A549 (cell line): ENCODE measurements at regions not wholly inside any gene's neighbourhood (a gene's known extent, or its start where the extent isn't known, plus 50 kb on each side); places are given as distances from the start of the nearest gene placed in this dataset.

Source experiments
- ATAC-seq, 2 experiments: fragments of 200-7000 bp in 1 of 2; fragments of >200 bp in 1 of 2; cut with Nextera tagmentation in 1 of 2; cut with Tn5 transposase in 1 of 2; 3 replicates each; pipeline versions ENCODE4 v1.8.0 to v1.9.1; 2018 to 2020; ENCODE audit warnings: mild to moderate bottlenecking in 1 of 2, moderate library complexity in 1 of 2
- CTCF ChIA-PET: fragments of 300-600 bp; sonication (Branson Sonifier 250); formaldehyde crosslinking; extraction: SDS; loops from one replicate; lab custom pipeline; 2021; ENCODE audit warnings: antibody characterized with exemption, inconsistent platforms; lab: Yijun Ruan, JAX
- POLR2A ChIA-PET: fragments of 350-600 bp; formaldehyde crosslinking; extraction: SDS; loops from one replicate; lab custom pipeline; 2021; ENCODE audit warnings: antibody characterized with exemption, inconsistent platforms; lab: Yijun Ruan, JAX
- DNase-seq, 2 experiments: peaks; one replicate each; pipeline versions ENCODE4 v3.0.0 to v3.0.0-alpha.2; 2011 to 2016; ENCODE audit warnings: low read depth in 1 of 2, low spot score in 1 of 2
- FAIRE-seq: peaks from 2 replicates; lab custom pipeline; 2011; peaks lifted over from hg19 to GRCh38; lab: Jason Lieb, UNC
- H3K27ac ChIP-seq, 2 experiments: fragments of >200 bp; sonication (Bioruptor Twin); formaldehyde crosslinking; 3 replicates each; pipeline ENCODE4 v1.5.1; 2016 to 2017
- H3K4me1 ChIP-seq: fragments of >200 bp; sonication (Bioruptor Twin); formaldehyde crosslinking; 3 replicates; pipeline ENCODE4 v1.6.1; 2016
- H3K4me2 ChIP-seq: fragments of >200 bp; sonication (Bioruptor Twin); formaldehyde crosslinking; 3 replicates; pipeline ENCODE4 v1.6.1; 2016
- H3K4me3 ChIP-seq: fragments of >200 bp; sonication (Bioruptor Twin); formaldehyde crosslinking; 3 replicates; pipeline ENCODE4 v1.5.1; 2016
- H3K9me3 ChIP-seq: fragments of >200 bp; sonication (Bioruptor Twin); formaldehyde crosslinking; 3 replicates; pipeline ENCODE4 v1.6.1; 2016
- ATOH8 ChIP-seq: fragments of 250-450 bp; sonication (Bioruptor Pico); IDR thresholded peaks from 2 replicates; pipeline ENCODE4 v1.5.0; 2020; ENCODE audit warnings: low read depth, mild to moderate bottlenecking, moderate library complexity
- BCL3 ChIP-seq: fragments of >200 bp; sonication (Bioruptor Twin); formaldehyde crosslinking; IDR thresholded peaks from 3 replicates; pipeline ENCODE4 v1.6.1; 2016
- BHLHE40 ChIP-seq: IDR thresholded peaks from 2 replicates; pipeline ENCODE4 v1.6.1; 2012; ENCODE audit warnings: low read depth, low read length, inconsistent platforms
- CHD2 ChIP-seq: fragments of 150-350 bp; IDR thresholded peaks from 2 replicates; pipeline ENCODE4 v1.6.1; 2014; ENCODE audit warnings: low read length; ENCODE audit not compliant: partially characterized antibody
- CHD4 ChIP-seq: fragments of 200-600 bp; sonication (generic); IDR thresholded peaks from 2 replicates; pipeline ENCODE4 v1.6.1; 2016; ENCODE audit warnings: antibody characterized with exemption, mild to moderate bottlenecking, borderline replicate concordance
- E2F6 ChIP-seq: IDR thresholded peaks from 2 replicates; pipeline ENCODE4 v1.6.1; 2012; ENCODE audit warnings: low read depth, borderline replicate concordance
- EHF ChIP-seq: fragments of 250-450 bp; sonication (Bioruptor Pico); IDR thresholded peaks from 2 replicates; pipeline ENCODE4 v1.5.0; 2020; ENCODE audit warnings: mild to moderate bottlenecking
- HES2 ChIP-seq: fragments of >200 bp; sonication (Bioruptor Twin); formaldehyde crosslinking; IDR thresholded peaks from 2 replicates; pipeline ENCODE4 v1.6.1; 2016
- HMGXB4 ChIP-seq: fragments of 250-450 bp; sonication (Bioruptor Pico); IDR thresholded peaks from 2 replicates; pipeline ENCODE4 v1.5.0; 2021; ENCODE audit warnings: mild to moderate bottlenecking, moderate library complexity, borderline replicate concordance
- JUN ChIP-seq, 2 experiments: fragments of >200 bp; sonication (Bioruptor Twin); formaldehyde crosslinking; IDR thresholded peaks; 2 replicates in 1 of 2; 3 replicates in 1 of 2; pipeline ENCODE4 v1.6.1; 2016 to 2017
- JUNB ChIP-seq: fragments of >200 bp; sonication (Bioruptor Twin); formaldehyde crosslinking; IDR thresholded peaks from 2 replicates; pipeline ENCODE4 v1.6.1; 2016
- MAFK ChIP-seq: fragments of 450-650 bp; IDR thresholded peaks from 2 replicates; pipeline ENCODE4 v1.6.1; 2014; ENCODE audit not compliant: partially characterized antibody
- MYC ChIP-seq: IDR thresholded peaks from 2 replicates; pipeline ENCODE4 v1.6.1; 2012; ENCODE audit warnings: mild to moderate bottlenecking, inconsistent platforms, low read length, improper control_type of control experiment, borderline replicate concordance
- PBX3 ChIP-seq: IDR thresholded peaks from 2 replicates; pipeline ENCODE4 v1.6.1; 2012
- POLR2A ChIP-seq: IDR thresholded peaks from 2 replicates; pipeline ENCODE4 v1.6.1; 2012; ENCODE audit warnings: mild to moderate bottlenecking, low read length
- RCOR1 ChIP-seq: fragments of 150-350 bp; IDR thresholded peaks from 2 replicates; pipeline ENCODE4 v1.6.1; 2014; ENCODE audit warnings: antibody characterized with exemption, low read length, low read depth
- RFX5 ChIP-seq: fragments of 450-650 bp; IDR thresholded peaks from 2 replicates; pipeline ENCODE4 v1.7.1; 2014; ENCODE audit warnings: antibody characterized with exemption, mild to moderate bottlenecking, moderate library complexity
- RNF2 ChIP-seq: fragments of 200-600 bp; sonication (generic); IDR thresholded peaks from 2 replicates; pipeline ENCODE4 v1.6.1; 2016; ENCODE audit warnings: low read depth, mild to moderate bottlenecking, antibody characterized with exemption, moderate library complexity, borderline replicate concordance
- TFCP2L1 ChIP-seq: fragments of 250-450 bp; sonication (Bioruptor Pico); IDR thresholded peaks from 2 replicates; pipeline ENCODE4 v1.5.0; 2021; ENCODE audit warnings: mild to moderate bottlenecking
- TP53 ChIP-seq: fragments of 250-450 bp; sonication (Bioruptor Pico); IDR thresholded peaks from 2 replicates; pipeline ENCODE4 v1.5.0; 2021; ENCODE audit warnings: mild to moderate bottlenecking, moderate library complexity
- USF2 ChIP-seq: fragments of 450-650 bp; IDR thresholded peaks from 2 replicates; pipeline ENCODE4 v1.6.1; 2014; ENCODE audit warnings: antibody characterized with exemption
- ZFP36 ChIP-seq: fragments of 450-650 bp; IDR thresholded peaks from 2 replicates; pipeline ENCODE4 v1.6.1; 2014; ENCODE audit warnings: borderline replicate concordance; ENCODE audit not compliant: partially characterized antibody
- ZSCAN20 ChIP-seq: fragments of 250-450 bp; sonication (Bioruptor Pico); IDR thresholded peaks from 2 replicates; pipeline ENCODE4 v1.8.0; 2022; ENCODE audit warnings: mild to moderate bottlenecking, moderate library complexity
- WGBS: methylation state at CpG from one replicate; pipeline ENCODE4 v1.1.6; 2017; ENCODE audit errors: missing lambda C conversion rate; 5-methylcytosine and 5-hydroxymethylcytosine counted together

- FAIRE-seq (no peak), DNase-seq (no peak), ATAC-seq (no peak)
- CTCF ChIA-PET: no interaction called here
- no peak overlapping the region for H3K27ac ChIP-seq
- WGBS: 24% methylated on average over 1 of the region's 1 CpG
- TF ChIP-seq ZFP36: no peak
- no peak for TF ChIP-seq BHLHE40
- TF ChIP-seq RFX5: no peak
- no peak for TF ChIP-seq EHF (CRISPR knock-in tag)
- no peak for TF ChIP-seq USF2
- TF ChIP-seq ZSCAN20 (CRISPR knock-in tag): no peak
- TF ChIP-seq TFCP2L1 (CRISPR knock-in tag): no peak
- no peak for TF ChIP-seq TP53
- TF ChIP-seq MYC: no peak
- TF ChIP-seq POLR2A: no peak
- TF ChIP-seq CHD2: no peak
- TF ChIP-seq HES2: no peak
- no peaks in the 10 kb centered on the region for H3K4me1 ChIP-seq
- no peak overlapping the region for H3K4me2 ChIP-seq
- H3K4me3 ChIP-seq: no peak overlapping the region
- POLR2A ChIA-PET: no interaction called here
- H3K9me3 ChIP-seq: no peaks in the 10 kb centered on the region; the same call in 2 of the 3 replicates
Observed at GRCh38 chr15:97786741-97787140, 173.8 kb upstream of the ARRDC4 start.

GRCh38 chr15:97790180-97790579, 170.3 kb upstream of the ARRDC4 start:
- Histone ChIP-seq H3K4me1 (no peaks in the 10 kb centered on the region), H3K4me2 (no peak overlapping the region), H3K4me3 (no peak overlapping the region), H3K27ac (no peak overlapping the region)
- CTCF ChIA-PET: interaction anchor here (1.1 to 1.4 kb wide), 2 partner anchors 15 to 44 kb away, joined by 3 to 5 read pairs; no protein-coding TSS in a partner anchor
- no peak for DNase-seq
- TF ChIP-seq CHD2: no peak
- no peak for TF ChIP-seq RFX5
- TF ChIP-seq PBX3: no peak
- TF ChIP-seq POLR2A: no peak
- TF ChIP-seq RNF2: no peak
- TF ChIP-seq ATOH8 (CRISPR knock-in tag): no peak
- no peak for TF ChIP-seq ZSCAN20 (CRISPR knock-in tag)
- TF ChIP-seq E2F6: no peak
- no peak for TF ChIP-seq JUNB
- no peak for TF ChIP-seq ZFP36
- no peak for TF ChIP-seq CHD4
- TF ChIP-seq JUN (IDR thresholded peaks at IDR 0.05): no peak
- no peak for TF ChIP-seq HES2
- no peak for TF ChIP-seq BCL3
- TF ChIP-seq MAFK: no peak
- TF ChIP-seq RCOR1: no peak
- TF ChIP-seq HMGXB4 (CRISPR knock-in tag): no peak
- TF ChIP-seq EHF (CRISPR knock-in tag): no peak
- TF ChIP-seq, all 56 proteins: peak for 0
- POLR2A ChIA-PET: no interaction called here
- FAIRE-seq (no peak), ATAC-seq (no peak)
- H3K9me3 ChIP-seq: no peaks in the 10 kb centered on the region
